ENCODE measurements at regions not wholly inside any gene's neighbourhood (a gene's known extent, or its start where the extent isn't known, plus 50 kb on each side); places are given as distances from the start of the nearest gene placed in this dataset.

DNA sequence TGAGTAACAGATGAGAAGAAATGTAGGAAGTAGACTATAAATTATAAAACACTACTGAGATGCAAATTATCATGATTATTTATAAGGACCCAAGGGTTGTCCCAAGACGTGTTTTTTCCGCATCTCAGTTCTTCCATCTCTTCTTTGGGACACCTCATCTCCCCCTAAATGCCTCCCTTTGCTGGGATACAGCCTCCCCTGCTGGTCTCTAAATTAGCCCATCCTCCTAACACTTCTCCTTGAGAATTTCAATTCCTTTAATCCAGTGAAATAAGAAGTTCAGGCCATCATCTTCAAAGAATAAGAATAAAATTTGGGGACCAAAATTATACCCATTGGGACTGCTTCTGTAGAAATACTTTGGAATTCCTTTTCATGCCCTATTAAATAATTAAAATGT lies 667.0 kb downstream of the BCL11B start (continued):
- TF ChIP-seq, protein P1, sequence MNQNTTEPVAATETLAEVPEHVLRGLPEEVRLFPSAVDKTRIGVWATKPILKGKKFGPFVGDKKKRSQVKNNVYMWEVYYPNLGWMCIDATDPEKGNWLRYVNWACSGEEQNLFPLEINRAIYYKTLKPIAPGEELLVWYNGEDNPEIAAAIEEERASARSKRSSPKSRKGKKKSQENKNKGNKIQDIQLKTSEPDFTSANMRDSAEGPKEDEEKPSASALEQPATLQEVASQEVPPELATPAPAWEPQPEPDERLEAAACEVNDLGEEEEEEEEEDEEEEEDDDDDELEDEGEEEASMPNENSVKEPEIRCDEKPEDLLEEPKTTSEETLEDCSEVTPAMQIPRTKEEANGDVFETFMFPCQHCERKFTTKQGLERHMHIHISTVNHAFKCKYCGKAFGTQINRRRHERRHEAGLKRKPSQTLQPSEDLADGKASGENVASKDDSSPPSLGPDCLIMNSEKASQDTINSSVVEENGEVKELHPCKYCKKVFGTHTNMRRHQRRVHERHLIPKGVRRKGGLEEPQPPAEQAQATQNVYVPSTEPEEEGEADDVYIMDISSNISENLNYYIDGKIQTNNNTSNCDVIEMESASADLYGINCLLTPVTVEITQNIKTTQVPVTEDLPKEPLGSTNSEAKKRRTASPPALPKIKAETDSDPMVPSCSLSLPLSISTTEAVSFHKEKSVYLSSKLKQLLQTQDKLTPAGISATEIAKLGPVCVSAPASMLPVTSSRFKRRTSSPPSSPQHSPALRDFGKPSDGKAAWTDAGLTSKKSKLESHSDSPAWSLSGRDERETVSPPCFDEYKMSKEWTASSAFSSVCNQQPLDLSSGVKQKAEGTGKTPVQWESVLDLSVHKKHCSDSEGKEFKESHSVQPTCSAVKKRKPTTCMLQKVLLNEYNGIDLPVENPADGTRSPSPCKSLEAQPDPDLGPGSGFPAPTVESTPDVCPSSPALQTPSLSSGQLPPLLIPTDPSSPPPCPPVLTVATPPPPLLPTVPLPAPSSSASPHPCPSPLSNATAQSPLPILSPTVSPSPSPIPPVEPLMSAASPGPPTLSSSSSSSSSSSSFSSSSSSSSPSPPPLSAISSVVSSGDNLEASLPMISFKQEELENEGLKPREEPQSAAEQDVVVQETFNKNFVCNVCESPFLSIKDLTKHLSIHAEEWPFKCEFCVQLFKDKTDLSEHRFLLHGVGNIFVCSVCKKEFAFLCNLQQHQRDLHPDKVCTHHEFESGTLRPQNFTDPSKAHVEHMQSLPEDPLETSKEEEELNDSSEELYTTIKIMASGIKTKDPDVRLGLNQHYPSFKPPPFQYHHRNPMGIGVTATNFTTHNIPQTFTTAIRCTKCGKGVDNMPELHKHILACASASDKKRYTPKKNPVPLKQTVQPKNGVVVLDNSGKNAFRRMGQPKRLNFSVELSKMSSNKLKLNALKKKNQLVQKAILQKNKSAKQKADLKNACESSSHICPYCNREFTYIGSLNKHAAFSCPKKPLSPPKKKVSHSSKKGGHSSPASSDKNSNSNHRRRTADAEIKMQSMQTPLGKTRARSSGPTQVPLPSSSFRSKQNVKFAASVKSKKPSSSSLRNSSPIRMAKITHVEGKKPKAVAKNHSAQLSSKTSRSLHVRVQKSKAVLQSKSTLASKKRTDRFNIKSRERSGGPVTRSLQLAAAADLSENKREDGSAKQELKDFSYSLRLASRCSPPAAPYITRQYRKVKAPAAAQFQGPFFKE (tag by site-specific recombination; IDR thresholded peaks at IDR 0.05; ENCODE audit: borderline replicate concordance), result no peak
- TF ChIP-seq, protein P2, sequence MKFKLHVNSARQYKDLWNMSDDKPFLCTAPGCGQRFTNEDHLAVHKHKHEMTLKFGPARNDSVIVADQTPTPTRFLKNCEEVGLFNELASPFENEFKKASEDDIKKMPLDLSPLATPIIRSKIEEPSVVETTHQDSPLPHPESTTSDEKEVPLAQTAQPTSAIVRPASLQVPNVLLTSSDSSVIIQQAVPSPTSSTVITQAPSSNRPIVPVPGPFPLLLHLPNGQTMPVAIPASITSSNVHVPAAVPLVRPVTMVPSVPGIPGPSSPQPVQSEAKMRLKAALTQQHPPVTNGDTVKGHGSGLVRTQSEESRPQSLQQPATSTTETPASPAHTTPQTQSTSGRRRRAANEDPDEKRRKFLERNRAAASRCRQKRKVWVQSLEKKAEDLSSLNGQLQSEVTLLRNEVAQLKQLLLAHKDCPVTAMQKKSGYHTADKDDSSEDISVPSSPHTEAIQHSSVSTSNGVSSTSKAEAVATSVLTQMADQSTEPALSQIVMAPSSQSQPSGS (tag by site-specific recombination; IDR thresholded peaks at IDR 0.05; ENCODE audit: low read depth), result no peak
- TF ChIP-seq ZNF174 (tag by site-specific recombination; IDR thresholded peaks at IDR 0.05) (no peak), SP2 (tag by site-specific recombination; IDR thresholded peaks at IDR 0.05) (no peak), ZFP69B (tag by site-specific recombination; IDR thresholded peaks at IDR 0.05) (no peak), ZBTB21 (tag by site-specific recombination; IDR thresholded peaks at IDR 0.05) (no peak)

DNA sequence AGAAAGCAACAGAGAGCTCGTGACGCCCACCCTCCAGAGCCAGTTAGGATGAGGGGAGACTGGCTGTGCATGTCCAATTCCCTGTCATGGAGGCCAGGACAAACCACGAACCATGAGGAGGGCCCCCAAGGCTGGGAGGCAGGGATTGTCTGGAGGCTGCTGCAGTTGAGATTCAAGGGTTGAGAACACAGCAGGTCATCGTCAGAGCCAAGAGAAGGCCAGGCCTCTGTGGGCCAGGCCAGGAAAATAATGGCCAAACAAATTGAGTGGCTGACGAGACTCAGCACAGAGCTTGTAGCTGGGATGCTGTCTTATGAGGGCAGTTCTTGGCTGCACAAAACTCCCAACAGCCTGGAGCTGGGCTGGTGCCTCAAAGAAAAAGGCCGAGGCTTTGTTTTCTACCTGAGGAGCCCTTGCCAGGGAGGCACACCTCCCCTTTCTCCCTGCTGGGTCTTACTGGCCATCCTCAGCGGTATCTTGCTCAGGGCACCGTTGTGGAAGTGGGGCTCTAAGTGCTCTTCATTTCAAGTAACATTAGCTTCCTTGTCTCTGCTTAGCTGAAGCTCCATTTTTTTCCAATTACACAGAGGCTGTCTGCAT lies 665.9 kb downstream of the BCL11B start:
- Histone ChIP-seq H3K36me3 (ENCODE audit: control insufficient read depth in 2 of 2, insufficient read depth in 1 of 2, low read length in 2 of 2) (no peaks in the 10 kb centered on the region), H3K9me3 (ENCODE audit: control insufficient read depth, insufficient read depth, low read depth, low read length) (no peaks in the 10 kb centered on the region), H3K4me3 (ENCODE audit: low read depth, low read length) (no peak overlapping the region), H3K27ac (ENCODE audit: extremely low read depth, low read depth, low read length) (no peak overlapping the region), H3K4me1 (ENCODE audit: control insufficient read depth, insufficient read depth, low read length) (no peaks in the 10 kb centered on the region)
- TF ChIP-seq ZSCAN23 (tag by site-specific recombination; IDR thresholded peaks at IDR 0.05) (no peak), SETDB1 (IDR thresholded peaks at IDR 0.05; ENCODE audit: insufficient read length, low read length) (no peak), ZNF223 (tag by site-specific recombination; IDR thresholded peaks at IDR 0.05) (no peak), ZSCAN30 (tag by site-specific recombination; IDR thresholded peaks at IDR 0.05) (no peak), ZNF610 (tag by site-specific recombination; IDR thresholded peaks at IDR 0.05; ENCODE audit: borderline replicate concordance) (no peak), ZNF596 (tag by site-specific recombination; IDR thresholded peaks at IDR 0.05) (no peak)
- TF ChIP-seq, protein P3, sequence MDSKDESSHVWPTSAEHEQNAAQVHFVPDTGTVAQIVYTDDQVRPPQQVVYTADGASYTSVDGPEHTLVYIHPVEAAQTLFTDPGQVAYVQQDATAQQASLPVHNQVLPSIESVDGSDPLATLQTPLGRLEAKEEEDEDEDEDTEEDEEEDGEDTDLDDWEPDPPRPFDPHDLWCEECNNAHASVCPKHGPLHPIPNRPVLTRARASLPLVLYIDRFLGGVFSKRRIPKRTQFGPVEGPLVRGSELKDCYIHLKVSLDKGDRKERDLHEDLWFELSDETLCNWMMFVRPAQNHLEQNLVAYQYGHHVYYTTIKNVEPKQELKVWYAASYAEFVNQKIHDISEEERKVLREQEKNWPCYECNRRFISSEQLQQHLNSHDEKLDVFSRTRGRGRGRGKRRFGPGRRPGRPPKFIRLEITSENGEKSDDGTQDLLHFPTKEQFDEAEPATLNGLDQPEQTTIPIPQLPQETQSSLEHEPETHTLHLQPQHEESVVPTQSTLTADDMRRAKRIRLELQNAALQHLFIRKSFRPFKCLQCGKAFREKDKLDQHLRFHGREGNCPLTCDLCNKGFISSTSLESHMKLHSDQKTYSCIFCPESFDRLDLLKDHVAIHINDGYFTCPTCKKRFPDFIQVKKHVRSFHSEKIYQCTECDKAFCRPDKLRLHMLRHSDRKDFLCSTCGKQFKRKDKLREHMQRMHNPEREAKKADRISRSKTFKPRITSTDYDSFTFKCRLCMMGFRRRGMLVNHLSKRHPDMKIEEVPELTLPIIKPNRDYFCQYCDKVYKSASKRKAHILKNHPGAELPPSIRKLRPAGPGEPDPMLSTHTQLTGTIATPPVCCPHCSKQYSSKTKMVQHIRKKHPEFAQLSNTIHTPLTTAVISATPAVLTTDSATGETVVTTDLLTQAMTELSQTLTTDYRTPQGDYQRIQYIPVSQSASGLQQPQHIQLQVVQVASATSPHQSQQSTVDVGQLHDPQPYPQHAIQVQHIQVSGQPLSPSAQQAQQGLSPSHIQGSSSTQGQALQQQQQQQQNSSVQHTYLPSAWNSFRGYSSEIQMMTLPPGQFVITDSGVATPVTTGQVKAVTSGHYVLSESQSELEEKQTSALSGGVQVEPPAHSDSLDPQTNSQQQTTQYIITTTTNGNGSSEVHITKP (tag by site-specific recombination; IDR thresholded peaks at IDR 0.05), result no peak
- TF ChIP-seq, protein P4, sequence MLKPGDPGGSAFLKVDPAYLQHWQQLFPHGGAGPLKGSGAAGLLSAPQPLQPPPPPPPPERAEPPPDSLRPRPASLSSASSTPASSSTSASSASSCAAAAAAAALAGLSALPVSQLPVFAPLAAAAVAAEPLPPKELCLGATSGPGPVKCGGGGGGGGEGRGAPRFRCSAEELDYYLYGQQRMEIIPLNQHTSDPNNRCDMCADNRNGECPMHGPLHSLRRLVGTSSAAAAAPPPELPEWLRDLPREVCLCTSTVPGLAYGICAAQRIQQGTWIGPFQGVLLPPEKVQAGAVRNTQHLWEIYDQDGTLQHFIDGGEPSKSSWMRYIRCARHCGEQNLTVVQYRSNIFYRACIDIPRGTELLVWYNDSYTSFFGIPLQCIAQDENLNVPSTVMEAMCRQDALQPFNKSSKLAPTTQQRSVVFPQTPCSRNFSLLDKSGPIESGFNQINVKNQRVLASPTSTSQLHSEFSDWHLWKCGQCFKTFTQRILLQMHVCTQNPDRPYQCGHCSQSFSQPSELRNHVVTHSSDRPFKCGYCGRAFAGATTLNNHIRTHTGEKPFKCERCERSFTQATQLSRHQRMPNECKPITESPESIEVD (tag by site-specific recombination; IDR thresholded peaks at IDR 0.05), result no peak
- TF ChIP-seq, protein P5, sequence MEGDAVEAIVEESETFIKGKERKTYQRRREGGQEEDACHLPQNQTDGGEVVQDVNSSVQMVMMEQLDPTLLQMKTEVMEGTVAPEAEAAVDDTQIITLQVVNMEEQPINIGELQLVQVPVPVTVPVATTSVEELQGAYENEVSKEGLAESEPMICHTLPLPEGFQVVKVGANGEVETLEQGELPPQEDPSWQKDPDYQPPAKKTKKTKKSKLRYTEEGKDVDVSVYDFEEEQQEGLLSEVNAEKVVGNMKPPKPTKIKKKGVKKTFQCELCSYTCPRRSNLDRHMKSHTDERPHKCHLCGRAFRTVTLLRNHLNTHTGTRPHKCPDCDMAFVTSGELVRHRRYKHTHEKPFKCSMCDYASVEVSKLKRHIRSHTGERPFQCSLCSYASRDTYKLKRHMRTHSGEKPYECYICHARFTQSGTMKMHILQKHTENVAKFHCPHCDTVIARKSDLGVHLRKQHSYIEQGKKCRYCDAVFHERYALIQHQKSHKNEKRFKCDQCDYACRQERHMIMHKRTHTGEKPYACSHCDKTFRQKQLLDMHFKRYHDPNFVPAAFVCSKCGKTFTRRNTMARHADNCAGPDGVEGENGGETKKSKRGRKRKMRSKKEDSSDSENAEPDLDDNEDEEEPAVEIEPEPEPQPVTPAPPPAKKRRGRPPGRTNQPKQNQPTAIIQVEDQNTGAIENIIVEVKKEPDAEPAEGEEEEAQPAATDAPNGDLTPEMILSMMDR (tag by site-specific recombination; IDR thresholded peaks at IDR 0.05), result no peak
- CTCF ChIA-PET, result no interaction called here
- POLR2A ChIA-PET, result no interaction called here
